ENCODE measurements at regions not wholly inside any gene's neighbourhood (a gene's known extent, or its start where the extent isn't known, plus 50 kb on each side); places are given as distances from the start of the nearest gene placed in this dataset.

DNA sequence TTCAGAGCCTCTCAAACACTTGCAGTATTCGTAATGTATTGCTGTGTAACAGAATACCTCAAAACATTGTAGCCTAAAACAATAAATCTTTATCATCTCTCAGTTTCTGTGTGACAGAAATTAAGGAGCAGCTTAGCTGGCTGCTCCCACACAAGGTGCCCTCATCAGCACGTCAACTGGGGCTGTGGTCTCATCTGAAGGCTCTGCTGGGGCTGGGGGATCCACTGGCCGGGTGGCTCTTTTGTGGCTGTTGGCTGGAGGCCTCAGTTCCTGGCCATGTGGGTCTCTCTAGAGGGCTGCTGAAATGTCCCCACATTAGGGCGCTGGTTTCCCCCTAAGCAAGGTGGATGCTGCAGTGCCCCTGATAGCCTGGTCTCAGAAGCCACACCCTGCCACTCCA lies 113.4 kb upstream of the CIBAR2 start:
- H3K36me3 ChIP-seq (ENCODE audit: low read depth), result no peaks in the 10 kb centered on the region
- H3K27ac ChIP-seq, result no peak overlapping the region
- no peaks in the 10 kb centered on the region for H4K20me1 ChIP-seq (ENCODE audit: insufficient read depth)
- no peaks in the 10 kb centered on the region for H3K9me3 ChIP-seq (ENCODE audit: insufficient read depth, low read depth)
- H3K27me3 ChIP-seq (ENCODE audit: insufficient read depth, low read depth), result no peaks in the 10 kb centered on the region
- H3K9me2 ChIP-seq (ENCODE audit: insufficient read depth), result no peaks in the 10 kb centered on the region
- H2AFZ ChIP-seq, result no peak overlapping the region
- TF ChIP-seq, protein P1, sequence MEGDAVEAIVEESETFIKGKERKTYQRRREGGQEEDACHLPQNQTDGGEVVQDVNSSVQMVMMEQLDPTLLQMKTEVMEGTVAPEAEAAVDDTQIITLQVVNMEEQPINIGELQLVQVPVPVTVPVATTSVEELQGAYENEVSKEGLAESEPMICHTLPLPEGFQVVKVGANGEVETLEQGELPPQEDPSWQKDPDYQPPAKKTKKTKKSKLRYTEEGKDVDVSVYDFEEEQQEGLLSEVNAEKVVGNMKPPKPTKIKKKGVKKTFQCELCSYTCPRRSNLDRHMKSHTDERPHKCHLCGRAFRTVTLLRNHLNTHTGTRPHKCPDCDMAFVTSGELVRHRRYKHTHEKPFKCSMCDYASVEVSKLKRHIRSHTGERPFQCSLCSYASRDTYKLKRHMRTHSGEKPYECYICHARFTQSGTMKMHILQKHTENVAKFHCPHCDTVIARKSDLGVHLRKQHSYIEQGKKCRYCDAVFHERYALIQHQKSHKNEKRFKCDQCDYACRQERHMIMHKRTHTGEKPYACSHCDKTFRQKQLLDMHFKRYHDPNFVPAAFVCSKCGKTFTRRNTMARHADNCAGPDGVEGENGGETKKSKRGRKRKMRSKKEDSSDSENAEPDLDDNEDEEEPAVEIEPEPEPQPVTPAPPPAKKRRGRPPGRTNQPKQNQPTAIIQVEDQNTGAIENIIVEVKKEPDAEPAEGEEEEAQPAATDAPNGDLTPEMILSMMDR (conservative IDR thresholded peaks at IDR 0.05), result no peak
- TF ChIP-seq EZH2 (IDR thresholded peaks at IDR 0.05; ENCODE audit: low read depth), result no peak
- BruUV-seq (replicated peaks), result no TSS peak
- H3K4me1 ChIP-seq (replicated peaks; ENCODE audit: insufficient read depth), result no peaks in the 10 kb centered on the region
- H3K4me2 ChIP-seq, result no peak overlapping the region
- CTCF ChIA-PET, result no interaction called here
- no peak overlapping the region for H3K4me3 ChIP-seq
- intact Hi-C loops (cut with micrococcal nuclease; ENCODE audit: unreplicated experiment), result no loop called here
- no peaks in the 10 kb centered on the region for H3K79me2 ChIP-seq (ENCODE audit: low read depth)
- H3F3A ChIP-seq (ENCODE audit: insufficient read depth, low read depth), result no peaks in the 10 kb centered on the region
- DNase-seq, result no peak
- POLR2A ChIA-PET (ENCODE audit: unreplicated experiment), result no interaction called here

DNA sequence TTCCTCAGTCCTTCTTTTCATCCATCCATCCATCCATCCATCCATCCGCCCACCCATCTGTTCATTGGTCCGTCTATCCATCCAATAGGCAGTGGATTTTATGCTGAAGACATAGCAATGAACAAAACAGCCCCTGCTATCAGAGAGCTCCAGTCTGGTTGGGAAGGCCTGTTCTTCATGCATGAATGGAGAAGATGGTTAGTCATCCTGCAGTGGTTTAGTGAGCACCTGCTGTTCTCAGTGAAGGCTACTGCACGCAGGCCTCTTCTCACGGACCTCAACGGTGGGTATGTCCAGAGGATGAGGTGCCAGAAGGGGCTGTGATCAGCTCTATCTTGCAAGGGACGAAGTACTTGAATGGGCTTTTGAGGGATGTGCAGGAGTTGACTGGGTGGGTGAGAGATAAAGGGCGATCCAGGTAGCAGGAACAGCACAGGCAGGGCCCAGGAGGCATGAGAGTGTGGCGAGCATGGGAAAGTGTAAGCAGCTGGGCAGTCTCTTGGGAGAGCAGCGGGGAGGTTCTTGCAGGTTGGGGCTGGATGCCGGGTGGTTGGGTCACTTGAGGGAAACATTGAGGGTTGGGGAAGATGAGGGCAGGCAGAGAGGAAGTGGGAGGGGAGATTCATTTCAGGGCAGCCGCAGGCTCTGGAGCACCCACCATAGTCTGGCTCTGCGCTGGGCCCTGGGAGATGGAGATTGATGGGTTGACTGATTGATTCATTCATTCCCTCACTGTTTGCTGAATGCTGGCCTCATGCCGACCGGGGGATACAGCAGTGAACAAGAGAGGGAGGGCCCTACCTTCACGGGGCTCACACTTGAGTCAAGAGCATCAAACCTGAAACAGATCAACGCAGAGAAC lies 115.0 kb upstream of the CIBAR2 start:
- DNase-seq, result no peak
- H3K27me3 ChIP-seq (ENCODE audit: insufficient read depth, low read depth), result no peaks in the 10 kb centered on the region
- no TSS peak for BruUV-seq (replicated peaks)
- ChIA-PET CTCF (no interaction called here), POLR2A (ENCODE audit: unreplicated experiment) (interaction anchor here (1.0 kb wide), 1 partner anchor 14 kb away, joined by 4 read pairs; no protein-coding TSS in a partner anchor)
- H3K9me3 ChIP-seq (ENCODE audit: insufficient read depth, low read depth), result no peaks in the 10 kb centered on the region
- no peak overlapping the region for H2AFZ ChIP-seq
- no peaks in the 10 kb centered on the region for H3K79me2 ChIP-seq (ENCODE audit: low read depth)
- H3K27ac ChIP-seq, result no peak overlapping the region
- H3K4me2 ChIP-seq, result no peak overlapping the region
- no peaks in the 10 kb centered on the region for H3F3A ChIP-seq (ENCODE audit: insufficient read depth, low read depth)
- H3K36me3 ChIP-seq (ENCODE audit: low read depth), result no peaks in the 10 kb centered on the region
- no peaks in the 10 kb centered on the region for H4K20me1 ChIP-seq (ENCODE audit: insufficient read depth)
- no peak for TF ChIP-seq EZH2 (IDR thresholded peaks at IDR 0.05; ENCODE audit: low read depth)
- TF ChIP-seq, protein P1 (conservative IDR thresholded peaks at IDR 0.05), result no peak
- H3K9me2 ChIP-seq (ENCODE audit: insufficient read depth), result no peaks in the 10 kb centered on the region
- intact Hi-C loops (cut with micrococcal nuclease; ENCODE audit: unreplicated experiment), result no loop called here
- H3K4me3 ChIP-seq, result no peak overlapping the region
- H3K4me1 ChIP-seq (replicated peaks; ENCODE audit: insufficient read depth), result no peaks in the 10 kb centered on the region

DNA sequence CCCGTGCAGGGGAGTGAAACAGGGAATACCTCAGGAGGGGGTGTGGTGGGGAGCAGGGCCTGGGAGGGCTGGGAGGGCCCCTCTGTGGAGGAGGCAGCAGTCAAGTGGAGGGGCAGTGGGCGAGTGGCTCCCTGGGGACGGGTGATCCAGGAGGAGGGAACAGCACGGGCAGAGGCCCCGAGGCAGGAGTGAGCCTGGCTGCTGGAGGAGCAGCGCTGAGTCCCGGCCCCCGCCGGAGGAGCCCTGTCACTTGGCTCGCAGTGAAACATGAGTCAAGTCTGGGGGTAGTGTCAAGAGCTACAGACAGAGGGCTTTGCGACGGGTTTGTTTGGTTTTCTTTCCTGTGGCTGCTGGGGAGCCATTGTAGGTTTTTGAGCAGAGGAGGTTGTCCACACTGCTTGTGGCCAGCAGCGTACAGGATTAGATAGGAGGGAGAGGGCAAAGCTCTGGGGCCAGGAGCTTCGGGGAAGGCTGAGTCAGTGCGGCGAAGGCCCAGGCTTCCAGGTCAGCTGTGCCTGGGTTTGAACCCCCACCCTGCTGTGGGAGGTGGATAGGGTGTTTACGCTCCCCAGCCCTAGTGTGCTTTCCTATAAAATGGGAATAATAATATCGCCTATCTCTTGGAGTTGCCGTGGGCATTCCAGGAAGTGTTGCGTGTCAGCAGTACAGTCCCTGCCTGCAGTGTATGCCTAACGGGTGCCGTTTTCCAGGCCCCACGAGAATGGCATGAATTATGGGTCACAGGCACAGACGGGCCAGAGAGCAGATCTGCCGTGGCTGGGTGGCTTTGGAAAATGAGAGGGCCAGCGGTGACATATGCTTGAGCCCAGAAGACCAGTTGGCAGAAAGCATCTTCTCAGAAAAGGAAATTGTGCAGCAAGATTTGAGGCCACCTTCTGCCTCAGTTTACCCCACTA lies 115.9 kb upstream of the CIBAR2 start:
- DNase-seq, result no peak
- Histone ChIP-seq H3K79me2 (ENCODE audit: low read depth) (no peaks in the 10 kb centered on the region), H3K4me1 (replicated peaks; ENCODE audit: insufficient read depth) (no peaks in the 10 kb centered on the region), H3K9me3 (ENCODE audit: insufficient read depth, low read depth) (no peaks in the 10 kb centered on the region), H3K27me3 (ENCODE audit: insufficient read depth, low read depth) (no peaks in the 10 kb centered on the region), H4K20me1 (ENCODE audit: insufficient read depth) (no peaks in the 10 kb centered on the region), H2AFZ (no peak overlapping the region), H3K4me2 (no peak overlapping the region), H3F3A (ENCODE audit: insufficient read depth, low read depth) (no peaks in the 10 kb centered on the region), H3K4me3 (no peak overlapping the region), H3K36me3 (ENCODE audit: low read depth) (no peaks in the 10 kb centered on the region), H3K27ac (no peak overlapping the region), H3K9me2 (ENCODE audit: insufficient read depth) (no peaks in the 10 kb centered on the region)
- intact Hi-C loops (cut with micrococcal nuclease; ENCODE audit: unreplicated experiment), result no loop called here
- no peak for TF ChIP-seq EZH2 (IDR thresholded peaks at IDR 0.05; ENCODE audit: low read depth)
- TF ChIP-seq, protein P1 (conservative IDR thresholded peaks at IDR 0.05), result no peak
- BruUV-seq (replicated peaks), result no TSS peak
- CTCF ChIA-PET, result no interaction called here
- POLR2A ChIA-PET (ENCODE audit: unreplicated experiment), result no interaction called here

Measured in PC-9 (cell line).